KMS-11 (cell line): ENCODE measurements at regions not wholly inside any gene's neighbourhood (a gene's known extent, or its start where the extent isn't known, plus 50 kb on each side); places are given as distances from the start of the nearest gene placed in this dataset.

Experiments
- H2AFZ ChIP-seq: fragments of 200-600 bp; sonication (generic); 2 replicates; pipeline ENCODE4 v1.6.1; 2016; ENCODE audit warnings: antibody characterized with exemption, mixed run types, low read depth
- H3K27ac ChIP-seq: fragments of 200-600 bp; sonication (generic); 2 replicates; pipeline ENCODE4 v1.6.1; 2016; ENCODE audit warnings: mild to moderate bottlenecking, mixed run types
- H3K27me3 ChIP-seq: fragments of 200-600 bp; sonication (generic); 2 replicates; pipeline ENCODE4 v1.6.1; 2017; ENCODE audit warnings: mild to moderate bottlenecking, low read depth, mixed run types, moderate library complexity; ENCODE audit not compliant: insufficient read depth
- H3K36me3 ChIP-seq: fragments of 200-600 bp; sonication (generic); 2 replicates; pipeline ENCODE4 v1.6.1; 2017; ENCODE audit warnings: mild to moderate bottlenecking, mixed run types; ENCODE audit not compliant: insufficient read depth
- H3K4me1 ChIP-seq: fragments of 200-600 bp; sonication (generic); 2 replicates; pipeline ENCODE4 v1.6.1; 2016; ENCODE audit warnings: mild to moderate bottlenecking, low read depth, mixed run types; ENCODE audit not compliant: poor library complexity, severe bottlenecking
- H3K4me2 ChIP-seq: fragments of 200-600 bp; sonication (generic); 2 replicates; pipeline ENCODE4 v1.7.0; 2016; ENCODE audit warnings: mild to moderate bottlenecking, mixed run types
- H3K4me3 ChIP-seq: fragments of 200-600 bp; sonication (generic); IDR thresholded peaks from 2 replicates; pipeline ENCODE4 v1.6.1; 2017; ENCODE audit warnings: low read depth, low read length, mixed read lengths; ENCODE audit not compliant: insufficient read depth
- H3K79me2 ChIP-seq: fragments of 200-600 bp; sonication (generic); 2 replicates; pipeline ENCODE4 v1.6.1; 2016; ENCODE audit warnings: low read depth, mixed run types; ENCODE audit not compliant: insufficient read depth
- H3K9ac ChIP-seq: fragments of 200-600 bp; sonication (generic); 2 replicates; pipeline ENCODE4 v1.6.1; 2016; ENCODE audit warnings: mild to moderate bottlenecking, mixed run types
- H4K20me1 ChIP-seq: fragments of 200-600 bp; sonication (generic); 2 replicates; pipeline ENCODE4 v1.6.1; 2016; ENCODE audit warnings: mild to moderate bottlenecking, mixed run types; ENCODE audit not compliant: insufficient read depth
- CTCF ChIP-seq: fragments of 200-600 bp; sonication (generic); conservative IDR thresholded peaks from 2 replicates; pipeline ENCODE4 v1.6.1; 2017; ENCODE audit warnings: low read depth, mild to moderate bottlenecking, antibody characterized with exemption, low read length, moderate library complexity, mixed read lengths

DNA sequence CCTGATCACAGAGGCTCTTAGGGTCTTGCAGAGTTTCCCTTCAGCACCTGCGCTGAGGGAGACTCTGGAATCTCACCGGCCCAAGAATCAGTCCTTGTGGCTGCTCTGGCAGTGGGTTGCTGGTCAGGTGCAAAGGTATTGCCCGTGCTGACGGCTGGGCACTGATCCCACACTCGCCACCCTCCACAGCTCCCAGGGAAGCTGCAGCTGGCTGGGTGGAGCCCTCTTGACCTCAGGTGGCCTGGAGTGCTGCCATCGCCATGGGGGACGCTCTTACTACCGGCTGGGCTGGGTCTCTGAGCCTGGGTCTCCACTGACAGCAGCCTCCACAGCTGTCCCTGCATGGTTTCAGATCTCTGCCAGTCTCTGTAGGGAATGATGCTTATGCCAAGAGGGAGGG, 52.6 kb upstream of the EPHB3 start:
- Histone ChIP-seq H2AFZ (no peak overlapping the region), H3K27me3 (peaks cover 7% of the 10 kb centered on the region; the same call in 1 of the 2 replicates), H3K79me2 (no peaks in the 10 kb centered on the region), H3K4me2 (no peak overlapping the region), H4K20me1 (no peaks in the 10 kb centered on the region), H3K4me3 (no peak overlapping the region), H3K27ac (no peak overlapping the region), H3K4me1 (no peaks in the 10 kb centered on the region), H3K9ac (no peak overlapping the region), H3K36me3 (no peaks in the 10 kb centered on the region)
- no peak for TF ChIP-seq CTCF

DNA sequence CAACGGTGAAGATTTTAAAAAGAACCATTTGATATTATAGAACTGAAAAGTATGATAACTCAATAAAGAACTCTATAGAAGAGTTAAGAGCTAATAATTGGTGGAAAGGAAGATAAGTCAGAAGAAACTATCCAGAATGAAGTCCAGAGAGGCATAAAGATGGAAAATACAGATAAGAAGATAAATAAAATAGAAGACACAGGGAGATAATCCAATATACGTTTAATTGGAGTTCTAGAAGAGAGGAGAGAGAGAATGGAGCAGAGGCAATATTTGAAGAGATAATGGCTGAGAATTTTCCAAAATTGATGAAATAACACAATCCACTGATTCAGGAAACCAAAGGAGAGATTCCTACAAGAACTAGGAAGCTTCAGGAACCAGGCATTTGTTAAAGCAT, 49.8 kb upstream of the EPHB3 start:
- H3K36me3 ChIP-seq, result no peaks in the 10 kb centered on the region
- no peak overlapping the region for H3K4me3 ChIP-seq
- H3K9ac ChIP-seq, result no peak overlapping the region
- no peaks in the 10 kb centered on the region for H3K79me2 ChIP-seq
- no peak overlapping the region for H3K4me2 ChIP-seq
- no peak overlapping the region for H3K27ac ChIP-seq
- H4K20me1 ChIP-seq, result no peaks in the 10 kb centered on the region
- no peak overlapping the region for H2AFZ ChIP-seq
- H3K27me3 ChIP-seq, result peaks cover 7% of the 10 kb centered on the region; the same call in 1 of the 2 replicates
- no peaks in the 10 kb centered on the region for H3K4me1 ChIP-seq
- TF ChIP-seq CTCF, result no peak
